Memory B cell (primary cell): ENCODE measurements at regions not wholly inside any gene's neighbourhood (a gene's known extent, or its start where the extent isn't known, plus 50 kb on each side); places are given as distances from the start of the nearest gene placed in this dataset.

ENCODE experiments used
- ATAC-seq: fragments of 150-1000 bp; cut with Tn5 transposase; 2 replicates; pipeline ENCODE4 v1.10.0; 2021; ENCODE audit warnings: low read depth, mild to moderate bottlenecking, moderate library complexity
- DNase-seq, 2 donors: peaks; one replicate each; pipeline ENCODE4 v3.0.0; 2022; ENCODE audit warnings: low spot score in 2 of 2
- H3K27ac Mint-ChIP-seq: one replicate; pipeline ENCODE4 v1.8.0; 2022; ENCODE audit warnings: mild to moderate bottlenecking, moderate library complexity, mixed read lengths
- H3K27me3 Mint-ChIP-seq: one replicate; pipeline ENCODE4 v1.8.0; 2022; ENCODE audit warnings: mixed read lengths
- H3K36me3 Mint-ChIP-seq: one replicate; pipeline ENCODE4 v1.8.0; 2022; ENCODE audit warnings: mild to moderate bottlenecking, mixed read lengths
- H3K4me1 Mint-ChIP-seq: one replicate; pipeline ENCODE4 v1.8.0; 2022; ENCODE audit warnings: mixed read lengths
- H3K4me3 Mint-ChIP-seq: one replicate; pipeline ENCODE4 v1.8.0; 2022; ENCODE audit warnings: mild to moderate bottlenecking, moderate library complexity, mixed read lengths
- H3K9me3 Mint-ChIP-seq: one replicate; pipeline ENCODE4 v1.8.0; 2022; ENCODE audit warnings: mixed read lengths

DNA sequence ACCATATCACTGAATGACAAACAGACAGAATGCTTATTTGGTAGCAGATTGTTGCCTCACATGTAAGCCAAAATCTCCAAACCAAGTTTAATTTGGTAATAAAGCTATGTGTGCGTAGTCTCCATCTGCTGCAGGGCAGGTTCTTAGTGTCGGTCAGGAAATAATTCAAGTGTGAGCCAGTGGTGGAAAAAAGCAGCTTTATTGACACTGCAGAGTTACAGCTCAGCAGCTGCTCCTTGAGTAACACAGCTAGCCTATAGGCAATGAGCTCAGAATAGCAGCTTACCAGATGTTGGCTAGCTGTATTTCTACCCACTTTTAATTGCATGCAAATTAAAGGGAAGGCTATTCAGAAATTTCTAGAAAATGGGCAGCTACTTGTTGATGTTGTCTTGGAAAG is 757.8 kb upstream of the HS3ST1 start:
- Mint-ChIP-seq H3K27me3 (no peaks in the 10 kb centered on the region), H3K4me1 (no peaks in the 10 kb centered on the region), H3K4me3 (no peak overlapping the region), H3K27ac (no peak overlapping the region), H3K36me3 (no peaks in the 10 kb centered on the region), H3K9me3 (no peaks in the 10 kb centered on the region)
- ATAC-seq (no peak), DNase-seq (no peak)

- ATAC-seq (no peak), DNase-seq (no peak)
- H3K27me3 Mint-ChIP-seq: no peaks in the 10 kb centered on the region
- peaks cover 5% of the 10 kb centered on the region for H3K9me3 Mint-ChIP-seq
- H3K4me3 Mint-ChIP-seq: no peak overlapping the region
- H3K36me3 Mint-ChIP-seq: no peaks in the 10 kb centered on the region
- no peaks in the 10 kb centered on the region for H3K4me1 Mint-ChIP-seq
- no peak overlapping the region for H3K27ac Mint-ChIP-seq
Measured at GRCh38 chr4:12178614-12179610, 750.2 kb upstream of the HS3ST1 start.

- no peaks in the 10 kb centered on the region for H3K27me3 Mint-ChIP-seq
- no peak for ATAC-seq
- no peak overlapping the region for H3K27ac Mint-ChIP-seq
- H3K36me3 Mint-ChIP-seq: no peaks in the 10 kb centered on the region
- H3K4me1 Mint-ChIP-seq: no peaks in the 10 kb centered on the region
- peaks cover 5% of the 10 kb centered on the region for H3K9me3 Mint-ChIP-seq
- DNase-seq: no peak
- no peak overlapping the region for H3K4me3 Mint-ChIP-seq
Measured at GRCh38 chr4:12177416-12177815, 748.7 kb upstream of the HS3ST1 start.

GRCh38 chr4:12173496-12173895 is 744.8 kb upstream of the HS3ST1 start:
- Mint-ChIP-seq H3K27ac (no peak overlapping the region), H3K27me3 (no peaks in the 10 kb centered on the region), H3K36me3 (no peaks in the 10 kb centered on the region), H3K4me3 (no peak overlapping the region), H3K4me1 (no peaks in the 10 kb centered on the region), H3K9me3 (peaks cover 4% of the 10 kb centered on the region)
- DNase-seq (no peak), ATAC-seq (no peak)

- Mint-ChIP-seq H3K4me3 (no peak overlapping the region), H3K27me3 (no peaks in the 10 kb centered on the region), H3K27ac (no peak overlapping the region), H3K4me1 (no peaks in the 10 kb centered on the region), H3K9me3 (peaks cover 3% of the 10 kb centered on the region), H3K36me3 (no peaks in the 10 kb centered on the region)
- ATAC-seq (no peak), DNase-seq (no peak)
Measured at GRCh38 chr4:12172198-12172973, 743.7 kb upstream of the HS3ST1 start.

DNA sequence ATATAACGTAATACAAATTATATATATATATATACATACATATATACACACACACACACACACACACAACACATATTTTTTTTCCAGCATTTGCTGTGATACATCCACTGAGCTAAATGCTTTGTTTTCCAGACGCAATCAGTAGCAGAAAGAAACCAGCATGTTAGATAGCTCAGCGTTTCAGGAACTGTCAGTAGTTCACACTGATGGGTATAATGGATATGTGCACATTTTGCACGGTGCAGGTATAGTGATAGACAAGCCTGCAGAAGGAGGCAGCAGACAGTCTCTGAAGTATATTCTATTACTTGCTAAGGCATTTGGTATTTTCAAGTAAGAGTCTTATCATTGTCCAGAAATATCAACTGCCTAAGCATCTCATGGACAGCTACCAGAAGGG is 741.6 kb upstream of the HS3ST1 start:
- Mint-ChIP-seq H3K27ac (no peak overlapping the region), H3K9me3 (peaks cover 1% of the 10 kb centered on the region), H3K4me1 (no peaks in the 10 kb centered on the region), H3K27me3 (no peaks in the 10 kb centered on the region), H3K36me3 (no peaks in the 10 kb centered on the region), H3K4me3 (no peak overlapping the region)
- DNase-seq: no peak
- ATAC-seq: no peak

DNA sequence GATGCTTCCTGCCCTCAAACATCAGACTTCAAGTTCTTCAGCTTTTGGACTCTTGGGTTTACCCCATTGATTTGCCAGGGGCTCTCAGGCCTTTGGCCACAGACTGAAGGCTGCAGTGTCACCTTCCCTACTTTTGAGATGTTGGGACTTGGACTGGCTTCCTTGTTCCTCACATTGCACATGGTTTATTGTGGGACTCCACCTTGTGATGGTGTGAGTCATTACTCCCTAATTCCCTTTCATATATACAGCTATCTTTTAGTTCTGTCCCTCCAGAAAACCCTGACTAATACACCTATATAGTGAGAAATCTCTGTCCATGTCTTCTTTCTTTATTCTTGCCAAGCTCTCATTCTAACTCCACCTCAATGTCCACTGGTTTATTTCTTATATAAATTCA is 736.9 kb upstream of the HS3ST1 start:
- Mint-ChIP-seq H3K4me1 (no peaks in the 10 kb centered on the region), H3K36me3 (no peaks in the 10 kb centered on the region), H3K27ac (no peak overlapping the region), H3K27me3 (no peaks in the 10 kb centered on the region), H3K4me3 (no peak overlapping the region), H3K9me3 (peaks cover 1% of the 10 kb centered on the region)
- DNase-seq: no peak
- no peak for ATAC-seq

GRCh38 chr4:12146339-12146738 is 717.6 kb upstream of the HS3ST1 start:
- DNase-seq (no peak), ATAC-seq (no peak)
- Mint-ChIP-seq H3K27ac (no peak overlapping the region), H3K4me3 (no peak overlapping the region), H3K36me3 (no peaks in the 10 kb centered on the region), H3K4me1 (no peaks in the 10 kb centered on the region), H3K9me3 (peaks cover 3% of the 10 kb centered on the region), H3K27me3 (no peaks in the 10 kb centered on the region)

DNA sequence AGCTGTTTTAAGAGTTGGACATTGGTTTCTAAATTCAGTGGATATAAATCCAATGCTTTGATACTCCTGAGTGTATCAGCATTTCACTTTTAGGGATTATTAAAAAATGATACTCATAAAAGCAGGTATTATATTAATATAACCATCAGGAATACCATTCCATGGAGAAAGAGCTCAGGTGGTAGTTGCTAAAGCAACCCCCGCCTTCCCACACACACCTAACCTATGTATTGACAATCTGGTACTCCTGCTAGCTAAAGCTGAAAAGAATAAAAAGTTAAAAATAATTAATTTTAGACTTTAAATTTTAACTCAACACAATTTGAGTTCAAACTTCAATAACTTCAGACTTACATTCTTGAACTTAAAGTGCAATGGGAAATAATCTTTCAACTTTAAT is 717.1 kb upstream of the HS3ST1 start:
- no peak for DNase-seq
- no peaks in the 10 kb centered on the region for H3K36me3 Mint-ChIP-seq
- H3K27me3 Mint-ChIP-seq: no peaks in the 10 kb centered on the region
- no peak overlapping the region for H3K27ac Mint-ChIP-seq
- ATAC-seq: no peak
- H3K4me1 Mint-ChIP-seq: no peaks in the 10 kb centered on the region
- H3K9me3 Mint-ChIP-seq: peaks cover 1% of the 10 kb centered on the region
- no peak overlapping the region for H3K4me3 Mint-ChIP-seq

GRCh38 chr4:12145106-12145505 is 716.4 kb upstream of the HS3ST1 start:
- peaks cover 1% of the 10 kb centered on the region for H3K9me3 Mint-ChIP-seq
- H3K27me3 Mint-ChIP-seq: no peaks in the 10 kb centered on the region
- no peaks in the 10 kb centered on the region for H3K36me3 Mint-ChIP-seq
- no peaks in the 10 kb centered on the region for H3K4me1 Mint-ChIP-seq
- H3K27ac Mint-ChIP-seq: no peak overlapping the region
- no peak overlapping the region for H3K4me3 Mint-ChIP-seq
- ATAC-seq (no peak), DNase-seq (no peak)

DNA sequence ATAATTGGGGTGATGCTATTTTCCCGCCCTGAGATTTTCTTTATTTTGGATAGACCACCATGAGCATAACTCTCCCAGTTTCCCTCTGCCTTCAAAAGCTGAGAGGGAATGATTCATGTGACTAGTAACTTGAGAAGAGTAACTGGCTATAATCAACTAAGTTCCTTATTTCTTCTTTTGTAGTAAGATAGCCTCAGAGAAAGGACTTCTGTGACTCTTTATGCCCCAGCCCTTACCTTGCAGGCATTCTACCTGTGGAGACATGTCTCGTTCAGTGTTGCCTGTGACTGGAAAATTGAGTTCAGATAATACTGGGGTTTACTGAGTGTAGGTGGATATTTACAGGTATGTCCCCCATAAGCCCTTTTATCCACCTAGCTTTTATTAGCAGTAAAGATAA is 715.4 kb upstream of the HS3ST1 start:
- H3K4me3 Mint-ChIP-seq: no peak overlapping the region

DNA sequence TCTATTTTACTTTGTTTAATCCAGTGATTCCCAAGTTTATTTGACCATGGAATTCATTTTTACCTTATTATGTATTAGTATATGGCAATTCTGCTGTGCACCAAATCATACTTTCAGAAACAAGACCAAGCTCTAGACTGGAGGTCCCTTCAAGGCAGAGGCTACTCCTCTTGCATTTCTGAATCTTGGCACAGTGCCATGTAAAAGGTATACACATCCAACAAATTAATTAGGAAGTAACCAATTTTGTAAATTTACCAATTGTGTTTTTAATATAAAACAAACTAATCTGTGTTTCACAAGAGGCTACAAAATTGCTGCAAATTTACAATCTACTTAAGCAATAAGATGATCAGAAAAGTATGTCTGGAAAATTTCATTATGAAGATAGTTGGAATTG is 712.2 kb upstream of the HS3ST1 start:
- H3K9me3 Mint-ChIP-seq: peaks cover 5% of the 10 kb centered on the region
- H3K27me3 Mint-ChIP-seq: no peaks in the 10 kb centered on the region
- DNase-seq (no peak), ATAC-seq (no peak)
- no peaks in the 10 kb centered on the region for H3K36me3 Mint-ChIP-seq
- no peak overlapping the region for H3K27ac Mint-ChIP-seq
- H3K4me1 Mint-ChIP-seq: peaks cover 3% of the 10 kb centered on the region
- H3K4me3 Mint-ChIP-seq: no peak overlapping the region

More for the DNA sequence above, 715.4 kb upstream of the HS3ST1 start:
- ATAC-seq: no peak
- Mint-ChIP-seq H3K36me3 (no peaks in the 10 kb centered on the region), H3K27ac (no peak overlapping the region), H3K4me1 (no peaks in the 10 kb centered on the region), H3K9me3 (peaks cover 1% of the 10 kb centered on the region), H3K27me3 (no peaks in the 10 kb centered on the region)
- no peak for DNase-seq

- ATAC-seq (no peak), DNase-seq (no peak)
- peaks cover 3% of the 10 kb centered on the region for H3K4me1 Mint-ChIP-seq
- H3K4me3 Mint-ChIP-seq: no peak overlapping the region
- no peaks in the 10 kb centered on the region for H3K27me3 Mint-ChIP-seq
- H3K9me3 Mint-ChIP-seq: peaks cover 5% of the 10 kb centered on the region
- no peak overlapping the region for H3K27ac Mint-ChIP-seq
- no peaks in the 10 kb centered on the region for H3K36me3 Mint-ChIP-seq
Measured at GRCh38 chr4:12139296-12139695, 710.6 kb upstream of the HS3ST1 start.

GRCh38 chr4:12138488-12138887 is 709.8 kb upstream of the HS3ST1 start:
- ATAC-seq: no peak
- no peaks in the 10 kb centered on the region for H3K36me3 Mint-ChIP-seq
- no peaks in the 10 kb centered on the region for H3K27me3 Mint-ChIP-seq
- H3K4me1 Mint-ChIP-seq: peaks cover 3% of the 10 kb centered on the region
- H3K4me3 Mint-ChIP-seq: no peak overlapping the region
- DNase-seq: no peak
- no peak overlapping the region for H3K27ac Mint-ChIP-seq
- H3K9me3 Mint-ChIP-seq: peaks cover 6% of the 10 kb centered on the region
